Muscle layer of duodenum (tissue), 2 donors: ENCODE measurements at regions not wholly inside any gene's neighbourhood (a gene's known extent, or its start where the extent isn't known, plus 50 kb on each side); places are given as distances from the start of the nearest gene placed in this dataset.

Experiments
- H3K27ac ChIP-seq: one replicate; pipeline ENCODE4 v1.7.0; 2013; ENCODE audit warnings: mild to moderate bottlenecking, low read length
- H3K27me3 ChIP-seq: one replicate; pipeline ENCODE4 v1.7.0; 2013; ENCODE audit warnings: low read depth, mild to moderate bottlenecking, control low read depth, low read length
- H3K36me3 ChIP-seq, 2 donors: one replicate each; pipeline ENCODE4 v1.7.0; 2013; ENCODE audit warnings: low read length in 2 of 2, control low read depth in 1 of 2, mild to moderate bottlenecking in 1 of 2; ENCODE audit not compliant: insufficient read depth in 2 of 2, control insufficient read depth in 1 of 2
- H3K4me1 ChIP-seq, 2 donors: one replicate each; pipeline ENCODE4 v1.7.0; 2013; ENCODE audit warnings: low read length in 2 of 2, mild to moderate bottlenecking in 2 of 2, control low read depth in 1 of 2, moderate library complexity in 1 of 2; ENCODE audit not compliant: insufficient read depth in 2 of 2, control insufficient read depth in 1 of 2
- H3K4me3 ChIP-seq, 2 donors: one replicate each; pipeline ENCODE4 v1.7.0; 2013; ENCODE audit warnings: low read length in 2 of 2, low read depth in 1 of 2, mild to moderate bottlenecking in 1 of 2
- H3K9me3 ChIP-seq, 2 donors: one replicate each; pipeline ENCODE4 v1.7.0; 2013; ENCODE audit warnings: low read length in 2 of 2, control low read depth in 1 of 2, mild to moderate bottlenecking in 1 of 2; ENCODE audit not compliant: control insufficient read depth in 1 of 2
- donor health status: healthy.

GRCh38 chr2:23327887-23328286 is 57.1 kb upstream of the KLHL29 start:
- H3K36me3 ChIP-seq, result no peaks in the 10 kb centered on the region
- H3K4me3 ChIP-seq, result no peak overlapping the region
- no peaks in the 10 kb centered on the region for H3K4me1 ChIP-seq
- no peak overlapping the region for H3K27ac ChIP-seq
- H3K27me3 ChIP-seq, result no peaks in the 10 kb centered on the region
- no peaks in the 10 kb centered on the region for H3K9me3 ChIP-seq

- H3K4me1 ChIP-seq, result no peaks in the 10 kb centered on the region
- no peaks in the 10 kb centered on the region for H3K9me3 ChIP-seq
- H3K36me3 ChIP-seq, result no peaks in the 10 kb centered on the region
- no peak overlapping the region for H3K27ac ChIP-seq
- H3K4me3 ChIP-seq, result no peak overlapping the region
- no peaks in the 10 kb centered on the region for H3K27me3 ChIP-seq
These were observed 54.8 kb upstream of the KLHL29 start for GRCh38 chr2:23330214-23330613.
